Trophoblast cell (in vitro differentiated cells and primary cell): ENCODE measurements at regions not wholly inside any gene's neighbourhood (a gene's known extent, or its start where the extent isn't known, plus 50 kb on each side); places are given as distances from the start of the nearest gene placed in this dataset.

Experiments
- DNase-seq, 2 donors: peaks; one replicate each; pipeline ENCODE4 v3.0.0-alpha.2; 2016
- H2AFZ ChIP-seq: 2 replicates; pipeline ENCODE4 v1.6.1; 2013; ENCODE audit warnings: low read length, moderate library complexity, mild to moderate bottlenecking; ENCODE audit not compliant: insufficient read depth, poor library complexity
- H2AK5ac ChIP-seq: 2 replicates; pipeline ENCODE4 v1.6.1; 2013; ENCODE audit warnings: mild to moderate bottlenecking, low read length
- H2BK120ac ChIP-seq: 2 replicates; pipeline ENCODE4 v1.6.1; 2013; ENCODE audit warnings: low read length, mild to moderate bottlenecking, moderate library complexity; ENCODE audit not compliant: insufficient read depth, poor library complexity
- H2BK12ac ChIP-seq: 2 replicates; pipeline ENCODE4 v1.6.1; 2013; ENCODE audit warnings: mild to moderate bottlenecking, low read length, moderate library complexity
- H2BK5ac ChIP-seq: 2 replicates; pipeline ENCODE4 v1.6.1; 2013; ENCODE audit warnings: low read length, low read depth, moderate library complexity, mild to moderate bottlenecking; ENCODE audit not compliant: poor library complexity
- H3K14ac ChIP-seq: 2 replicates; pipeline ENCODE4 v1.6.1; 2013; ENCODE audit warnings: mild to moderate bottlenecking, low read length
- H3K18ac ChIP-seq: 2 replicates; pipeline ENCODE4 v1.6.1; 2013; ENCODE audit warnings: mild to moderate bottlenecking, low read length
- H3K23ac ChIP-seq: 2 replicates; pipeline ENCODE4 v1.6.1; 2013; ENCODE audit warnings: low read length
- H3K27ac ChIP-seq: 2 replicates; pipeline ENCODE4 v1.5.1; 2013; ENCODE audit warnings: low read depth, mild to moderate bottlenecking, inconsistent platforms, low read length, moderate library complexity
- H3K27me3 ChIP-seq: 2 replicates; pipeline ENCODE4 v1.6.1; 2013; ENCODE audit warnings: inconsistent platforms, mild to moderate bottlenecking, low read length, moderate library complexity; ENCODE audit not compliant: insufficient read depth
- H3K36me3 ChIP-seq, 2 experiments: 1 replicate in 1 of 2; 2 replicates in 1 of 2; pipeline ENCODE4 v1.6.1; 2013; ENCODE audit warnings: low read length in 2 of 2, mild to moderate bottlenecking in 2 of 2, moderate library complexity in 1 of 2; ENCODE audit not compliant: insufficient read depth in 2 of 2, control insufficient read depth in 1 of 2
- H3K4ac ChIP-seq: 2 replicates; pipeline ENCODE4 v1.6.1; 2013; ENCODE audit warnings: low read depth, mild to moderate bottlenecking, low read length, moderate library complexity
- H3K4me1 ChIP-seq, 2 experiments: 1 replicate in 1 of 2; 2 replicates in 1 of 2; pipeline ENCODE4 v1.6.1; 2013; ENCODE audit warnings: low read length in 2 of 2, mild to moderate bottlenecking in 2 of 2, moderate library complexity in 1 of 2; ENCODE audit not compliant: insufficient read depth in 2 of 2, control insufficient read depth in 1 of 2
- H3K4me2 ChIP-seq: 2 replicates; pipeline ENCODE4 v1.6.1; 2013; ENCODE audit warnings: inconsistent platforms, mild to moderate bottlenecking, low read length, moderate library complexity
- H3K4me3 ChIP-seq: 2 replicates; pipeline ENCODE4 v1.5.1; 2013; ENCODE audit warnings: mild to moderate bottlenecking, low read depth, low read length, inconsistent platforms
- H3K79me1 ChIP-seq: one replicate; pipeline ENCODE4 v1.6.1; 2013; ENCODE audit warnings: low read length
- H3K79me2 ChIP-seq: 2 replicates; pipeline ENCODE4 v1.6.1; 2013; ENCODE audit warnings: low read length, mild to moderate bottlenecking; ENCODE audit not compliant: control insufficient read depth, insufficient read depth, poor library complexity
- H3K9ac ChIP-seq: 2 replicates; pipeline ENCODE4 v1.6.1; 2013; ENCODE audit warnings: mild to moderate bottlenecking, low read length
- H3K9me3 ChIP-seq: 2 replicates; pipeline ENCODE4 v1.6.1; 2013; ENCODE audit warnings: low read depth, mild to moderate bottlenecking, control low read depth, inconsistent platforms, low read length; ENCODE audit not compliant: insufficient read depth
- H4K12ac ChIP-seq: 2 replicates; pipeline ENCODE4 v1.6.1; 2013; ENCODE audit warnings: low read depth, mild to moderate bottlenecking, low read length, moderate library complexity
- H4K8ac ChIP-seq: 2 replicates; pipeline ENCODE4 v1.6.1; 2013; ENCODE audit warnings: low read depth, mild to moderate bottlenecking, low read length, moderate library complexity
- H4K91ac ChIP-seq: one replicate; pipeline ENCODE4 v1.6.1; 2013; ENCODE audit warnings: low read depth, mild to moderate bottlenecking, low read length, moderate library complexity
- WGBS: extraction: QIAGEN DNeasy Blood & Tissue Kit; methylation state at CpG from one replicate; pipeline ENCODE4 v1.1.7; 2013; ENCODE audit warnings: missing lambda C conversion rate; ENCODE audit not compliant: insufficient read length, insufficient coverage; ENCODE audit errors: extremely low coverage; 5-methylcytosine and 5-hydroxymethylcytosine counted together

- H2AFZ ChIP-seq, result no peak overlapping the region
- no peaks in the 10 kb centered on the region for H3K9me3 ChIP-seq
- WGBS, result no CpG with 5 or more reads among the region's 1 CpG
- no peak overlapping the region for H2BK5ac ChIP-seq
- H4K12ac ChIP-seq, result no peak overlapping the region
- no peaks in the 10 kb centered on the region for H3K79me1 ChIP-seq
- H3K9ac ChIP-seq, result no peak overlapping the region
- no peaks in the 10 kb centered on the region for H3K79me2 ChIP-seq
- H4K8ac ChIP-seq, result no peak overlapping the region
- no peak overlapping the region for H3K4ac ChIP-seq
- no peak overlapping the region for H3K4me2 ChIP-seq
- H3K23ac ChIP-seq, result no peak overlapping the region
- no peak overlapping the region for H3K4me3 ChIP-seq
- H3K27ac ChIP-seq, result no peak overlapping the region
- H3K27me3 ChIP-seq, result no peaks in the 10 kb centered on the region
- H2BK120ac ChIP-seq, result no peak overlapping the region
- H3K36me3 ChIP-seq, result no peaks in the 10 kb centered on the region
- peaks cover 0 to under 1% of the 10 kb centered on the region in 2 experiments for H3K4me1 ChIP-seq
- H4K91ac ChIP-seq, result no peak overlapping the region
- DNase-seq, result peak; percentile 26 to 72
- H2AK5ac ChIP-seq, result no peak overlapping the region
- no peak overlapping the region for H3K14ac ChIP-seq
- H2BK12ac ChIP-seq, result no peak overlapping the region
- no peak overlapping the region for H3K18ac ChIP-seq
These were observed 185.5 kb upstream of the ATP2B1 start for GRCh38 chr12:89893972-89894706.

- Histone ChIP-seq H3K27me3 (no peaks in the 10 kb centered on the region), H3K4me3 (no peak overlapping the region), H4K12ac (no peak overlapping the region), H2AFZ (no peak overlapping the region), H3K36me3 (no peaks in the 10 kb centered on the region), H3K79me1 (no peaks in the 10 kb centered on the region), H4K91ac (no peak overlapping the region), H3K4me1 (no peaks in the 10 kb centered on the region), H2BK12ac (no peak overlapping the region), H3K14ac (no peak overlapping the region), H2AK5ac (no peak overlapping the region), H3K23ac (no peak overlapping the region), H3K27ac (no peak overlapping the region), H2BK120ac (no peak overlapping the region), H4K8ac (no peak overlapping the region), H3K4ac (no peak overlapping the region), H3K4me2 (no peak overlapping the region), H2BK5ac (no peak overlapping the region), H3K18ac (no peak overlapping the region), H3K79me2 (no peaks in the 10 kb centered on the region), H3K9ac (no peak overlapping the region), H3K9me3 (no peaks in the 10 kb centered on the region)
- no peak for DNase-seq
These were observed 183.8 kb upstream of the ATP2B1 start for GRCh38 chr12:89892436-89892835.

GRCh38 chr12:89891933-89892332, 183.3 kb upstream of the ATP2B1 start:
- Histone ChIP-seq H3K36me3 (no peaks in the 10 kb centered on the region), H4K91ac (no peak overlapping the region), H2AFZ (no peak overlapping the region), H2BK5ac (no peak overlapping the region), H2BK120ac (no peak overlapping the region), H3K4me3 (no peak overlapping the region), H3K23ac (no peak overlapping the region), H3K14ac (no peak overlapping the region), H3K27me3 (no peaks in the 10 kb centered on the region), H3K18ac (no peak overlapping the region), H3K79me2 (no peaks in the 10 kb centered on the region), H4K8ac (no peak overlapping the region), H2AK5ac (no peak overlapping the region), H3K4me1 (no peaks in the 10 kb centered on the region), H3K9ac (no peak overlapping the region), H3K79me1 (no peaks in the 10 kb centered on the region), H3K4me2 (no peak overlapping the region), H3K27ac (no peak overlapping the region), H3K4ac (no peak overlapping the region), H2BK12ac (no peak overlapping the region), H4K12ac (no peak overlapping the region), H3K9me3 (no peaks in the 10 kb centered on the region)
- no peak for DNase-seq

DNA sequence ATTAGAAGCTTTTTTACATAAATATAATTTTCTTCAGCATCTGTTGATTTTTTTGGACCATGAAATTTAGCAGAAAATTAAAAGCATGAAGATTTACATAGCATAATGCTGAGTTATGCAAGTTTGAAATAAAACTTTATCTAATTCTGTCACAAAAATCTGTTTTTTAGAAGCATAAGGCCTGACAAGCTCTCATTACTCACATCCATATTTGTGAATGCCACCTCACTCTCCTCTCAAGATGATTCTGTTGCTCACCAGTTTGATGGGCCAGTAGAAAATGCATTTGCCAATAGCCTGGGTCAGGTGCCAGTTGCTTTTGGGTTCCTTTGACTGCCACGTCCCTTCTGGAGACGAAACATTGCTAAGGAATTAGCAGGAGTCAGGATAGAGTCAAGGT, 181.5 kb upstream of the ATP2B1 start:
- no peak for DNase-seq
- Histone ChIP-seq H3K14ac (no peak overlapping the region), H2AK5ac (no peak overlapping the region), H4K8ac (no peak overlapping the region), H3K23ac (no peak overlapping the region), H2AFZ (no peak overlapping the region), H4K12ac (no peak overlapping the region), H3K27me3 (no peaks in the 10 kb centered on the region), H2BK12ac (no peak overlapping the region), H3K79me1 (no peaks in the 10 kb centered on the region), H3K36me3 (no peaks in the 10 kb centered on the region), H3K4me3 (no peak overlapping the region), H3K9me3 (no peaks in the 10 kb centered on the region), H2BK5ac (no peak overlapping the region), H3K4me2 (no peak overlapping the region), H3K4ac (no peak overlapping the region), H4K91ac (no peak overlapping the region), H3K9ac (no peak overlapping the region), H3K27ac (no peak overlapping the region), H3K18ac (no peak overlapping the region), H3K4me1 (no peaks in the 10 kb centered on the region), H2BK120ac (no peak overlapping the region), H3K79me2 (no peaks in the 10 kb centered on the region)
- no CpG with 5 or more reads among the region's 2 CpGs for WGBS
